HG03457 (cell line): ENCODE measurements at regions not wholly inside any gene's neighbourhood (a gene's known extent, or its start where the extent isn't known, plus 50 kb on each side); places are given as distances from the start of the nearest gene placed in this dataset.
A peak's percentile ranks its signal among the peaks of the same experiment; 100 is the strongest.
"Not testable (repeated sequence)": the region's sequence is repeated elsewhere in the genome, so short reads cannot be mapped to it uniquely, and the experiment has no call there.

ENCODE experiments used
- ATAC-seq: cut with Tn5 transposase; IDR thresholded peaks from one replicate; pipeline ENCODE4 v1.9.1; 2021; ENCODE audit warnings: moderate number of reproducible peaks; ENCODE audit not compliant: unreplicated experiment

GRCh38 chr10:128178302-128178958 lies 52.2 kb upstream of the MKI67 start:
- ATAC-seq = no peak

GRCh38 chr10:128180843-128181242 lies 54.6 kb upstream of the MKI67 start:
- no peak for ATAC-seq

- ATAC-seq = no peak
These were observed 59.4 kb upstream of the MKI67 start for GRCh38 chr10:128185627-128186026.

GRCh38 chr10:128186959-128187787 lies 61.0 kb upstream of the MKI67 start:
- no peak for ATAC-seq

GRCh38 chr10:128187788-128188185 lies 61.6 kb upstream of the MKI67 start:
- ATAC-seq = no peak

GRCh38 chr10:128189176-128189575 lies 63.0 kb upstream of the MKI67 start:
- ATAC-seq = no peak

- ATAC-seq = no peak
These were observed 65.6 kb upstream of the MKI67 start for GRCh38 chr10:128191847-128192246.

GRCh38 chr10:128201826-128202225 lies 75.6 kb upstream of the MKI67 start:
- ATAC-seq = not testable (repeated sequence)

- no peak for ATAC-seq
These were observed 76.8 kb upstream of the MKI67 start for GRCh38 chr10:128203028-128203427.

- not testable (repeated sequence) for ATAC-seq
These were observed 79.4 kb upstream of the MKI67 start for GRCh38 chr10:128205591-128205990.

GRCh38 chr10:128206676-128207075 lies 80.5 kb upstream of the MKI67 start:
- ATAC-seq = no peak

GRCh38 chr10:128209862-128210214 lies 83.6 kb upstream of the MKI67 start:
- no peak for ATAC-seq

- no peak for ATAC-seq
These were observed 84.2 kb upstream of the MKI67 start for GRCh38 chr10:128210215-128211063.

- no peak for ATAC-seq
These were observed 84.9 kb upstream of the MKI67 start for GRCh38 chr10:128211064-128211504.

- ATAC-seq = peak; percentile 93
These were observed 85.9 kb upstream of the MKI67 start for GRCh38 chr10:128211953-128212727.

- ATAC-seq = no peak
These were observed 86.9 kb upstream of the MKI67 start for GRCh38 chr10:128213156-128213555.

GRCh38 chr10:128215733-128216132 lies 89.5 kb upstream of the MKI67 start:
- no peak for ATAC-seq

- ATAC-seq = no peak
These were observed 90.9 kb upstream of the MKI67 start for GRCh38 chr10:128217136-128217535.

- ATAC-seq = no peak
These were observed 91.9 kb upstream of the MKI67 start for GRCh38 chr10:128218161-128218560.

- ATAC-seq = no peak
These were observed 93.1 kb upstream of the MKI67 start for GRCh38 chr10:128219295-128219694.

- ATAC-seq = no peak
These were observed 93.8 kb upstream of the MKI67 start for GRCh38 chr10:128220021-128220420.
